ENCODE measurements at regions not wholly inside any gene's neighbourhood (a gene's known extent, or its start where the extent isn't known, plus 50 kb on each side); places are given as distances from the start of the nearest gene placed in this dataset.

DNA sequence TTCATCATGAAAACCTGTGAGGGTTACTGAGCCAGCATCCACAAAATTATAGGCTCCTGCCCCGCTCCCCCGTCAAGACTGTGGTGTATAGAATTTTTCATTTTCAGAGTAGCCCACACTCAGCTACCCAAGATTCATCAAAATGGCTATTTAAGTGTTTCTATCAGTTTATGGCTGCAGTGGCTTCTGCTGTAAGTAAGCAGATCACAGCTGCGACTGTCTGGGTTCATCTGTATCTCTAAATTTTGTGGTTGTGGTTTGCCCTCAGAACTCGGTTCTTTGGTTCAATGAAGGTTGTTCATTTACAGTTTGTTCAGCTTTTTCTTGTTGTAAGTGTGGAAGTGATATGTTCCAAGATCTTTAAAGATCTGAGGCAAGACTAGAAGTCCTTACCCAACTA, 284.2 kb downstream of the DOK5 start:
- Histone ChIP-seq H3K23ac (ENCODE audit: insufficient read length, low read depth, low read length) (no peak overlapping the region), H2AK5ac (ENCODE audit: insufficient read length, low read length) (no peak overlapping the region), H3K79me2 (ENCODE audit: insufficient read depth, low read length) (no peaks in the 10 kb centered on the region), H2AFZ (ENCODE audit: low read length) (no peak overlapping the region), H2BK15ac (ENCODE audit: low read depth, low read length) (no peak overlapping the region), H4K20me1 (ENCODE audit: control insufficient read depth, insufficient read depth, insufficient read length) (no peaks in the 10 kb centered on the region), H3K79me1 (ENCODE audit: insufficient read depth, low read depth, low read length, poor library complexity, severe bottlenecking) (no peaks in the 10 kb centered on the region), H3K56ac (ENCODE audit: insufficient read length, low read depth, low read length) (no peak overlapping the region), H3K23me2 (ENCODE audit: insufficient read length, low read depth, low read length, poor library complexity, severe bottlenecking) (no peaks in the 10 kb centered on the region), H3K14ac (ENCODE audit: insufficient read depth, low read length) (no peak overlapping the region), H3K4ac (ENCODE audit: low read depth, low read length) (no peak overlapping the region), H2BK120ac (ENCODE audit: low read depth, low read length, poor library complexity, severe bottlenecking) (no peak overlapping the region), H3K27ac (ENCODE audit: insufficient read length, low read depth, low read length) (no peak overlapping the region), H3K9ac (ENCODE audit: extremely low read depth, insufficient read length, low read length) (no peak overlapping the region), H3K4me2 (ENCODE audit: insufficient read depth, insufficient read length, low read length) (no peak overlapping the region), H4K91ac (ENCODE audit: insufficient read length, low read depth, low read length) (no peak overlapping the region), H2BK5ac (ENCODE audit: insufficient read length, low read length) (no peak overlapping the region), H3K27me3 (ENCODE audit: insufficient read depth, low read length) (no peaks in the 10 kb centered on the region), H3K18ac (ENCODE audit: insufficient read length, low read depth, low read length) (no peak overlapping the region), H2BK12ac (ENCODE audit: insufficient read length, low read depth, low read length) (no peak overlapping the region), H4K8ac (replicated peaks; ENCODE audit: insufficient read length, low read depth, low read length) (no peak overlapping the region), H4K5ac (ENCODE audit: insufficient read length, low read depth, low read length) (no peak overlapping the region), H3K4me1 (ENCODE audit: insufficient read depth, low read length) (no peaks in the 10 kb centered on the region), H3K9me3 (ENCODE audit: control insufficient read depth, low read depth, low read length) (no peaks in the 10 kb centered on the region), H3T11ph (ENCODE audit: low read length) (no peak overlapping the region), H2BK20ac (ENCODE audit: low read depth, low read length, poor library complexity, severe bottlenecking) (no peak overlapping the region)
- WGBS (ENCODE audit: extremely low coverage, insufficient read length, low lambda C conversion rate) = no CpG with 5 or more reads among the region's 4 CpGs
- no peaks in the 10 kb centered on the region; the same call in 1 of the 2 replicates for H3K27me3 Mint-ChIP-seq (ENCODE audit: low read depth)
- DNase-seq = no peak
- peaks cover 4 to 5% of the 10 kb centered on the region in 2 experiments; a peak in 3 of 5 replicates for H3K9me3 Mint-ChIP-seq
- TF ChIP-seq, protein P1, sequence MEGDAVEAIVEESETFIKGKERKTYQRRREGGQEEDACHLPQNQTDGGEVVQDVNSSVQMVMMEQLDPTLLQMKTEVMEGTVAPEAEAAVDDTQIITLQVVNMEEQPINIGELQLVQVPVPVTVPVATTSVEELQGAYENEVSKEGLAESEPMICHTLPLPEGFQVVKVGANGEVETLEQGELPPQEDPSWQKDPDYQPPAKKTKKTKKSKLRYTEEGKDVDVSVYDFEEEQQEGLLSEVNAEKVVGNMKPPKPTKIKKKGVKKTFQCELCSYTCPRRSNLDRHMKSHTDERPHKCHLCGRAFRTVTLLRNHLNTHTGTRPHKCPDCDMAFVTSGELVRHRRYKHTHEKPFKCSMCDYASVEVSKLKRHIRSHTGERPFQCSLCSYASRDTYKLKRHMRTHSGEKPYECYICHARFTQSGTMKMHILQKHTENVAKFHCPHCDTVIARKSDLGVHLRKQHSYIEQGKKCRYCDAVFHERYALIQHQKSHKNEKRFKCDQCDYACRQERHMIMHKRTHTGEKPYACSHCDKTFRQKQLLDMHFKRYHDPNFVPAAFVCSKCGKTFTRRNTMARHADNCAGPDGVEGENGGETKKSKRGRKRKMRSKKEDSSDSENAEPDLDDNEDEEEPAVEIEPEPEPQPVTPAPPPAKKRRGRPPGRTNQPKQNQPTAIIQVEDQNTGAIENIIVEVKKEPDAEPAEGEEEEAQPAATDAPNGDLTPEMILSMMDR (conservative IDR thresholded peaks at IDR 0.05) = no peak
- no peak overlapping the region for H3K27ac Mint-ChIP-seq
- H3K4me1 Mint-ChIP-seq = no peaks in the 10 kb centered on the region
- H3K36me3 Mint-ChIP-seq (ENCODE audit: insufficient read depth in 1 of 3, low read depth in 3 of 3) = peaks cover 0 to 7% (median 0%) of the 10 kb centered on the region in 3 experiments; a peak in 1 of 7 replicates
- H3K4me3 Mint-ChIP-seq = no peak overlapping the region

Data from H9 (cell line).